K562 (cell line): ENCODE measurements at regions not wholly inside any gene's neighbourhood (a gene's known extent, or its start where the extent isn't known, plus 50 kb on each side); places are given as distances from the start of the nearest gene placed in this dataset.

ENCODE experiments used
- ATAC-seq: fragments of 200-7000 bp; cut with Tn5 transposase; 3 replicates; pipeline ENCODE4 v1.9.1; 2020; ENCODE audit warnings: moderate library complexity
- BruUV-seq: library from RNA; stranded (reverse); fragments of 400-500 nt; replicated peaks from 2 replicates; lab custom pipeline; 2021; lab: Mats Ljungman, UMichigan
- CTCF ChIA-PET: fragments of 300-600 bp; formaldehyde crosslinking; extraction: SDS; loops from one replicate; lab custom pipeline; 2021; ENCODE audit warnings: low intra/inter-chr PET ratio; lab: Yijun Ruan, JAX
- POLR2A ChIA-PET: fragments of 300-600, 350-650 bp; sonication (Branson Sonifier 250); formaldehyde crosslinking; extraction: SDS; loops from one replicate; lab custom pipeline; 2021; ENCODE audit warnings: antibody characterized with exemption, inconsistent platforms; lab: Yijun Ruan, JAX
- DNase-seq, 4 experiments: peaks; one replicate each; pipeline versions ENCODE4 v3.0.0 to v3.0.0-alpha.2; 2011 to 2018; ENCODE audit warnings: low spot score in 3 of 4, mixed read lengths in 3 of 4; ENCODE audit errors: extremely low read depth in 1 of 4
- FAIRE-seq: peaks from 2 replicates; lab custom pipeline; 2011; peaks lifted over from hg19 to GRCh38; lab: Jason Lieb, UNC
- H2AFZ ChIP-seq: 2 replicates; pipeline ENCODE4 v1.6.0; 2011; ENCODE audit warnings: low read depth, low read length, control low read depth, inconsistent platforms
- H3K27ac ChIP-seq: fragments of 200-600 bp; 3 replicates; pipeline ENCODE4 v1.8.0; 2011; ENCODE audit warnings: low read depth, mild to moderate bottlenecking, control low read depth, inconsistent platforms, low read length, moderate library complexity, mixed read lengths; ENCODE audit errors: extremely low read depth
- H3K27me3 ChIP-seq, 2 experiments: fragments of 300-600 bp in 1 of 2; 2 replicates in 1 of 2; 3 replicates in 1 of 2; pipeline versions ENCODE4 v1.6.0 to v1.8.0; 2011; ENCODE audit warnings: inconsistent platforms in 2 of 2, low read length in 2 of 2, mild to moderate bottlenecking in 1 of 2, mixed read lengths in 1 of 2, moderate library complexity in 1 of 2; ENCODE audit not compliant: control insufficient read depth in 2 of 2, insufficient read depth in 2 of 2
- H3K36me3 ChIP-seq: fragments of 300-600 bp; 3 replicates; pipeline ENCODE4 v1.8.0; 2011; ENCODE audit warnings: mild to moderate bottlenecking, low read length, inconsistent platforms; ENCODE audit not compliant: control insufficient read depth, insufficient read depth
- H3K4me1 ChIP-seq, 2 experiments: fragments of 200-600 bp in 1 of 2; replicated peaks in 1 of 2; 2 replicates in 1 of 2; 3 replicates in 1 of 2; pipeline versions ENCODE4 v1.5.1 to v1.8.0; 2011; ENCODE audit warnings: inconsistent platforms in 2 of 2, low read length in 2 of 2, mild to moderate bottlenecking in 1 of 2, mixed read lengths in 1 of 2, moderate library complexity in 1 of 2; ENCODE audit not compliant: control insufficient read depth in 2 of 2, insufficient read depth in 2 of 2
- H3K4me2 ChIP-seq: 2 replicates; pipeline ENCODE4 v1.6.1; 2011; ENCODE audit warnings: low read length, control low read depth, inconsistent platforms, mixed read lengths; ENCODE audit not compliant: insufficient read depth
- H3K4me3 ChIP-seq: fragments of 200-600 bp; sonication (generic), shearing (Covaris generic); 2 replicates; pipeline ENCODE4 v1.5.1; 2016; ENCODE audit warnings: control low read depth, inconsistent platforms
- H3K79me2 ChIP-seq: fragments of 200-600 bp; 3 replicates; pipeline ENCODE4 v1.8.0; 2011; ENCODE audit warnings: low read length, inconsistent platforms; ENCODE audit not compliant: control insufficient read depth, insufficient read depth
- H3K9ac ChIP-seq, 2 experiments: 2 replicates each; pipeline versions ENCODE4 v1.6.0 to v1.6.1; 2011; ENCODE audit warnings: low read depth in 2 of 2, low read length in 2 of 2, control low read depth in 1 of 2, inconsistent platforms in 1 of 2, mild to moderate bottlenecking in 1 of 2, mixed read lengths in 1 of 2; ENCODE audit not compliant: insufficient read depth in 1 of 2
- H3K9me1 ChIP-seq: one replicate; pipeline ENCODE4 v1.6.0; 2011; ENCODE audit warnings: inconsistent platforms, mild to moderate bottlenecking, low read length, moderate library complexity; ENCODE audit not compliant: control insufficient read depth, insufficient read depth
- H3K9me3 ChIP-seq: replicated peaks from 2 replicates; pipeline ENCODE4 v1.5.1; 2011; ENCODE audit warnings: low read depth, low read length, inconsistent platforms; ENCODE audit not compliant: control insufficient read depth, insufficient read depth
- H4K20me1 ChIP-seq: replicated peaks from 2 replicates; pipeline ENCODE4 v1.6.1; 2011; ENCODE audit warnings: low read length, inconsistent platforms, mixed read lengths; ENCODE audit not compliant: control insufficient read depth, insufficient read depth
- CC2D1A ChIP-seq: fragments of 450-650 bp; IDR thresholded peaks from 2 replicates; pipeline ENCODE4 v1.6.1; 2017; ENCODE audit warnings: mild to moderate bottlenecking
- CHD4 ChIP-seq: fragments of 200-600 bp; sonication (generic); IDR thresholded peaks from 3 replicates; pipeline ENCODE4 v1.6.1; 2012; ENCODE audit warnings: low read depth, mild to moderate bottlenecking, mixed read lengths, low read length, inconsistent platforms; ENCODE audit not compliant: insufficient read depth, insufficient replicate concordance, poor library complexity, severe bottlenecking
- CTCF ChIP-seq, 3 experiments: IDR thresholded peaks in 2 of 3; conservative IDR thresholded peaks in 1 of 3; 2 replicates each; pipeline ENCODE4 v1.5.1; 2011 to 2012; ENCODE audit warnings: low read length in 3 of 3, mild to moderate bottlenecking in 3 of 3, control low read depth in 2 of 3, improper control_type of control experiment in 1 of 3, inconsistent platforms in 1 of 3, low read depth in 1 of 3, mixed read lengths in 1 of 3, moderate library complexity in 1 of 3; ENCODE audit not compliant: insufficient read depth in 2 of 3
- E2F3 ChIP-seq: fragments of 250-450 bp; sonication (Bioruptor Pico); IDR thresholded peaks from 2 replicates; pipeline ENCODE4 v1.4.0; 2020; ENCODE audit warnings: mild to moderate bottlenecking
- MAFG ChIP-seq: fragments of 450-650 bp; conservative IDR thresholded peaks from 2 replicates; pipeline ENCODE4 v1.6.1; 2016; ENCODE audit warnings: missing genetic modification characterization, missing compliant biosample characterization
- RFX1 ChIP-seq: fragments of 450-650 bp; IDR thresholded peaks from 2 replicates; pipeline ENCODE4 v1.6.1; 2016; ENCODE audit warnings: mild to moderate bottlenecking, moderate library complexity
- TGIF2 ChIP-seq: sonication (generic); formaldehyde crosslinking; IDR thresholded peaks from 2 replicates; pipeline ENCODE4 v1.8.1; 2022; ENCODE audit warnings: mild to moderate bottlenecking, missing genetic modification reagents, moderate library complexity
- ZBTB7A ChIP-seq: IDR thresholded peaks from 2 replicates; pipeline ENCODE4 v1.6.1; 2011; ENCODE audit warnings: low read depth, mild to moderate bottlenecking, low read length, moderate library complexity, borderline replicate concordance; ENCODE audit not compliant: control insufficient read depth
- ZNF197 ChIP-seq: fragments of 200-800 bp; sonication (Bioruptor generic); IDR thresholded peaks from 2 replicates; pipeline ENCODE4 v1.6.1; 2016; ENCODE audit warnings: low read depth, missing genetic modification characterization, missing compliant biosample characterization
- ZNF3 ChIP-seq: fragments of 250-450 bp; sonication (Bioruptor Pico); IDR thresholded peaks from 2 replicates; pipeline ENCODE4 v1.5.0; 2021; ENCODE audit warnings: mild to moderate bottlenecking, moderate library complexity
- ZNF436 ChIP-seq: fragments of 250-450, 450-650 bp; sonication (Bioruptor Pico); formaldehyde crosslinking; IDR thresholded peaks from 2 replicates; pipeline ENCODE4 v1.7.0; 2020; ENCODE audit warnings: mild to moderate bottlenecking
- WGBS: fragments of 100-300 bp; shearing (Covaris generic); methylation state at CpG from one replicate; pipeline ENCODE4 v1.1.6; 2016; ENCODE audit warnings: low coverage, mixed read lengths; ENCODE audit not compliant: insufficient coverage; ENCODE audit errors: missing lambda C conversion rate; 5-methylcytosine and 5-hydroxymethylcytosine counted together
- in situ Hi-C: fragments of 300-500 bp; cut with MboI; formaldehyde crosslinking; loops from 4 replicates; pipeline ENCODE4 v1.15.0; 2018; ENCODE audit warnings: inconsistent platforms, mixed read lengths
- intact Hi-C: fragments of 100-400 bp; cut with micrococcal nuclease; formaldehyde crosslinking; loops from 2 replicates; pipeline ENCODE4 v1.14.2; 2022
- TF ChIP-seq, protein P1 (sequence below), 2 experiments: fragments of 450-650 bp in 1 of 2; sonication (generic) in 1 of 2; formaldehyde crosslinking; conservative IDR thresholded peaks; 2 replicates each; pipeline versions ENCODE4 v1.4.0 to v1.8.1; 2020 to 2022; ENCODE audit warnings: mild to moderate bottlenecking in 1 of 2, missing genetic modification reagents in 1 of 2

- ChIA-PET POLR2A (interaction anchor here (1.0 kb wide), 1 partner anchor 412 kb away, joined by 3 read pairs; no protein-coding TSS in a partner anchor), CTCF (no interaction called here)
- H3K9me3 ChIP-seq: no peaks in the 10 kb centered on the region
- in situ Hi-C loops: no loop called here
- no peaks in the 10 kb centered on the region for H3K4me1 ChIP-seq
- intact Hi-C loops: loop anchor here (5.0 kb wide), 1 partner anchor 508 kb away; no protein-coding TSS in a partner anchor
- no peak for DNase-seq
- H3K4me3 ChIP-seq: no peak overlapping the region
- no peaks in the 10 kb centered on the region for H3K9me1 ChIP-seq
- no peak for FAIRE-seq
- no peaks in the 10 kb centered on the region for H3K79me2 ChIP-seq
- WGBS: 2% methylated on average over 6 of the region's 6 CpGs
- no peak overlapping the region for H3K4me2 ChIP-seq
- H2AFZ ChIP-seq: no peak overlapping the region
- H3K27me3 ChIP-seq: no peaks in the 10 kb centered on the region; a peak in 1 of 5 replicates
- BruUV-seq: no TSS peak
- H4K20me1 ChIP-seq: no peaks in the 10 kb centered on the region; the same call in 1 of the 2 replicates
- H3K27ac ChIP-seq: no peak overlapping the region
- ATAC-seq: no peak
- no peak overlapping the region for H3K9ac ChIP-seq
- H3K36me3 ChIP-seq: no peaks in the 10 kb centered on the region
- TF ChIP-seq RFX1: peak; percentile 77
- no peak for TF ChIP-seq CHD4
Observed at GRCh38 chr5:174953871-174954270, 229.5 kb downstream of the MSX2 start.

- no peaks in the 10 kb centered on the region; the same call in 1 of the 2 replicates for H4K20me1 ChIP-seq
- no peaks in the 10 kb centered on the region for H3K9me1 ChIP-seq
- no peak overlapping the region for H3K4me2 ChIP-seq
- no peak overlapping the region for H2AFZ ChIP-seq
- H3K9ac ChIP-seq: no peak overlapping the region
- H3K4me3 ChIP-seq: no peak overlapping the region
- ATAC-seq (peak; percentile 94), FAIRE-seq (peak; percentile 97), DNase-seq (peak; percentile 63 to 73 (median 68))
- ChIA-PET POLR2A (no interaction called here), CTCF (interaction anchor here (0.6 to 1.4 kb wide), 7 partner anchors 15 to 772 kb away, joined by 3 to 5 read pairs (median 3); no protein-coding TSS in a partner anchor)
- H3K27me3 ChIP-seq: no peaks in the 10 kb centered on the region; a peak in 1 of 5 replicates
- BruUV-seq: no TSS peak
- intact Hi-C loops: loop anchor here (2.0 to 5.0 kb wide), 2 partner anchors 494 to 511 kb away; partner anchors contain the start of gene DRD1
- in situ Hi-C loops: no loop called here
- no peaks in the 10 kb centered on the region for H3K79me2 ChIP-seq
- 0% methylated on average over 5 of the region's 5 CpGs for WGBS
- H3K36me3 ChIP-seq: no peaks in the 10 kb centered on the region
- no peak overlapping the region for H3K27ac ChIP-seq
- H3K4me1 ChIP-seq: no peaks in the 10 kb centered on the region
- no peaks in the 10 kb centered on the region for H3K9me3 ChIP-seq
- TF ChIP-seq, protein P1, sequence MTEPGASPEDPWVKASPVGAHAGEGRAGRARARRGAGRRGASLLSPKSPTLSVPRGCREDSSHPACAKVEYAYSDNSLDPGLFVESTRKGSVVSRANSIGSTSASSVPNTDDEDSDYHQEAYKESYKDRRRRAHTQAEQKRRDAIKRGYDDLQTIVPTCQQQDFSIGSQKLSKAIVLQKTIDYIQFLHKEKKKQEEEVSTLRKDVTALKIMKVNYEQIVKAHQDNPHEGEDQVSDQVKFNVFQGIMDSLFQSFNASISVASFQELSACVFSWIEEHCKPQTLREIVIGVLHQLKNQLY (CRISPR knock-in tag; conservative IDR thresholded peaks at IDR 0.05): no peak
- no peak for TF ChIP-seq TGIF2
- TF ChIP-seq ZNF197 (CRISPR knock-in tag): no peak
- no peak for TF ChIP-seq ZNF3 (CRISPR knock-in tag)
- no peak for TF ChIP-seq ZNF436 (CRISPR knock-in tag)
- no peak for TF ChIP-seq ZBTB7A
- TF ChIP-seq CC2D1A: peak; percentile 40; the same call in 1 of the 2 replicates
- no peak for TF ChIP-seq E2F3 (CRISPR knock-in tag)
- no peak for TF ChIP-seq MAFG (tag)
- peak; percentile 76 to 83 (median 83) for TF ChIP-seq CTCF (IDR thresholded peaks at IDR 0.05 in 2 of 3, conservative IDR thresholded peaks at IDR 0.05 in 1 of 3; ENCODE audit: insufficient read depth in 2 of 3, low read depth in 1 of 3, low read length in 3 of 3)
Observed at GRCh38 chr5:174951151-174951780, 226.9 kb downstream of the MSX2 start.
